C4-2B (cell line): ENCODE measurements at regions not wholly inside any gene's neighbourhood (a gene's known extent, or its start where the extent isn't known, plus 50 kb on each side); places are given as distances from the start of the nearest gene placed in this dataset.

ENCODE experiments used
- H3K27ac ChIP-seq: fragments of 450-650 bp; 2 replicates; pipeline ENCODE4 v1.5.1; 2017
- ZFX ChIP-seq: fragments of 450-650 bp; IDR thresholded peaks from 2 replicates; pipeline ENCODE4 v1.6.1; 2017
- TF ChIP-seq, protein P1 (sequence below): fragments of 450-650 bp; conservative IDR thresholded peaks from 2 replicates; pipeline ENCODE4 v1.5.1; 2017; ENCODE audit warnings: mild to moderate bottlenecking

- no peak overlapping the region for H3K27ac ChIP-seq
Observed at GRCh38 chr22:27462190-27462589, 339.4 kb downstream of the MN1 start.

DNA sequence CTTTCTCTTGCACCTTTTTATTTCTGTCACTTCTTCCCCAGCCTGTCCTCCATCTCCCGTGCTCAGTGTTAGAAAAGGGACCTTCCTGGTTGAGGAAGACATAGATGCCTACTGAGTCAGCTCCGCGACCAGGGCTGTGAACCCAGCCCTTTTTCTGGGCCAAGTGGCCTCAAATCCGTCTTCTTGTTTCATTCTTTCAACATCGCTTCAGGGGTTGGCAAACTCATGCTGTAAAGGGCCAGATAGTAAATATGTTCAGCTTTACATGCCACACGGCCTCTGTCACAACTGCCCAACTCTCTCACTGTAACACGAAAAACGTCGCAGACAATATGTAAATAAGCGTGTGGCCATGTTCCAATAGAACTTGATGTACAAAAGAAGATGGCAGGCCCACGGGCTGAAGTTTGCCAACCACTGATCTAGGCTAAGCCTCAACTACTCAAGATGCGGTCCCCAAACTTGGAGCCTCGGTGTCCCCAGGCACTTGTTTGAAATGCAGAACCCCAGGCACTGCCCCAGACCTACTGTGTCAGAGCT is 338.4 kb downstream of the MN1 start:
- TF ChIP-seq, protein P1, sequence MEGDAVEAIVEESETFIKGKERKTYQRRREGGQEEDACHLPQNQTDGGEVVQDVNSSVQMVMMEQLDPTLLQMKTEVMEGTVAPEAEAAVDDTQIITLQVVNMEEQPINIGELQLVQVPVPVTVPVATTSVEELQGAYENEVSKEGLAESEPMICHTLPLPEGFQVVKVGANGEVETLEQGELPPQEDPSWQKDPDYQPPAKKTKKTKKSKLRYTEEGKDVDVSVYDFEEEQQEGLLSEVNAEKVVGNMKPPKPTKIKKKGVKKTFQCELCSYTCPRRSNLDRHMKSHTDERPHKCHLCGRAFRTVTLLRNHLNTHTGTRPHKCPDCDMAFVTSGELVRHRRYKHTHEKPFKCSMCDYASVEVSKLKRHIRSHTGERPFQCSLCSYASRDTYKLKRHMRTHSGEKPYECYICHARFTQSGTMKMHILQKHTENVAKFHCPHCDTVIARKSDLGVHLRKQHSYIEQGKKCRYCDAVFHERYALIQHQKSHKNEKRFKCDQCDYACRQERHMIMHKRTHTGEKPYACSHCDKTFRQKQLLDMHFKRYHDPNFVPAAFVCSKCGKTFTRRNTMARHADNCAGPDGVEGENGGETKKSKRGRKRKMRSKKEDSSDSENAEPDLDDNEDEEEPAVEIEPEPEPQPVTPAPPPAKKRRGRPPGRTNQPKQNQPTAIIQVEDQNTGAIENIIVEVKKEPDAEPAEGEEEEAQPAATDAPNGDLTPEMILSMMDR: no peak
- TF ChIP-seq ZFX: no peak
- no peak overlapping the region for H3K27ac ChIP-seq

More at GRCh38 chr22:27462190-27462589, 339.4 kb downstream of the MN1 start:
- TF ChIP-seq, protein P1: no peak
- no peak for TF ChIP-seq ZFX

GRCh38 chr22:27466229-27466628 is 335.3 kb downstream of the MN1 start:
- no peak overlapping the region for H3K27ac ChIP-seq
- TF ChIP-seq, protein P1: no peak
- no peak for TF ChIP-seq ZFX

DNA sequence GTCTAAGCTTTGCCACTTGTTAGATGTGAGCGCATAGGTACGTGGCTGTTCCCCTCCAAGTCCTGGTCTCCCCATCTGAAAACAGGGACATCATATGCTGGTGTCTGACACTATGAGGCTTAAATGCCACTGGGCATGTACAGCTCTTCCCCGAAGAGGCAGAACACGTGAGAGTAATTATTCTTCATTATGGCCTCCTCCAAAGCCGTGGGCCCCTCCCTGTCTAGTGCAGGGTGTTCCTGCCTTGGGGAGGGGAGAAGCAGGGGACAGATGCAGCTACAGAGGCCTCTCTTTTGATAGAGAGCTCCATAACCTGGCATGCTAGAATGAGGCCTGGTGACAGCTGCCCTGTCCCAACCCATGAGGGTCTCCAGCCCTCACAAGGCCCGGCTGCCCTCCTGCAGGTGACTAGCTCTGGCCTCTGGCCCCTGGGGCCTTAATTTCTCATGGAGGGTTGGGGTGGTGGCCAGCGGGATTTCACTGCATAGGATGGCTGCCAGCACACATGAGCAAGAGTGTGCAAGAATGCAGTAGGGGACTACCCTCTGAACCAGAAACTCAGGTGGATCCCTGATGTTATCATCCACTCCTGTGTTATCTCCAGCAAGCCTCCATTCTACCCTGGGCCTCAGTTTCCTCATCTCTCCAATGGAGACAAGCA is 334.6 kb downstream of the MN1 start:
- no peak overlapping the region for H3K27ac ChIP-seq
- TF ChIP-seq, protein P1: no peak
- no peak for TF ChIP-seq ZFX

GRCh38 chr22:27467711-27468110 is 333.8 kb downstream of the MN1 start:
- H3K27ac ChIP-seq: no peak overlapping the region
- no peak for TF ChIP-seq ZFX
- TF ChIP-seq, protein P1: no peak

DNA sequence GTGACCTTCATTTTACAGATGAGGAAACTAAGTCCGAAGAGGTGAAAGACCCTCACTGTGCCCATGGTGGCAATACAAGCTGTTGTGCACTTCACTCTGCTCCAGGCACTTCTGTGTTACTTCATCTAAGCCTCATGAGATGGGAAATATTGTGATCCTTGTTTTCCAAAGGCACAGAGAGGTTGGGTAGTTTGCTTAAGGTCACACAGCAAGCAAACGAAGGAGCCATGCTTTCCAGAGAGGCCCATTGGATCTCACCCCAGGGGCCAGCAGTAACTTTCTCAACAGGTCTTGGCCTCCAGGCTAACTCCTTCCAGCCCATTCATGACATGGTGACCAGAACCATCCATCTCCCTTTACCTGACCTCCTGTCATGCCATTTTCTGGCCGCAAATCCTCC is 332.8 kb downstream of the MN1 start:
- TF ChIP-seq, protein P1: no peak
- no peak for TF ChIP-seq ZFX
- H3K27ac ChIP-seq: no peak overlapping the region

DNA sequence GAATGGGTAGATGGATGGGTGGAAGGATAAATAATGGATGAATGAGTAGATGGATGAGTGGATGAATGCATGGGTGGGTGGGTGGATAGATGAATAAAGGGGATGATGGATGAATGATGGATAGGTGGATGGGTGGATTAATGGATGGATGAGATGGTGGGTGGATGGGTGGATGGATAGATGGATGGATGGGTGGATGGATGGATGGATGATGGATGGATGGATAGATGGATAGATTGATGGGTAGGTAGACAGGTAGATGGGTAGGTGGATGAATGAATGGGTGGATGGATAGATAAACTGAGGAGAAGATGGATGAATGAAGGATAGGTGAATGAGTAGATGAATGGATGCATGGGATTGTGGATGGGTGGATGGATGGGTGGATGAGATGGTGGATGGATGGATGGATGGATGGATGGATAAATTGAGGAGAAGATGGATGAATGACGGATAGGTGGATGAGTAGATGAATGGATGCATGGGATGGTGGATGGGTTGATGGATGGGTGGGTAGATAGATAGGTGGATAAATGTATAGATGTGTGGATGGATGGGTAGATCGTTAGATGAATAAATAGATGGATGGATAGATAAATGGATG is 331.3 kb downstream of the MN1 start:
- no peak overlapping the region for H3K27ac ChIP-seq
- no peak for TF ChIP-seq ZFX
- TF ChIP-seq, protein P1: no peak
